HTR-8/SVneo (cell line): ENCODE measurements at regions not wholly inside any gene's neighbourhood (a gene's known extent, or its start where the extent isn't known, plus 50 kb on each side); places are given as distances from the start of the nearest gene placed in this dataset.
"Not testable (repeated sequence)": the region's sequence is repeated elsewhere in the genome, so short reads cannot be mapped to it uniquely, and the experiment has no call there.

ENCODE experiments used
- DNase-seq: peaks from one replicate; pipeline ENCODE4 v3.0.0; 2011; ENCODE audit warnings: low spot score, mixed read lengths; ENCODE audit not compliant: insufficient read length
- FAIRE-seq: peaks from 2 replicates; lab custom pipeline; 2011; peaks lifted over from hg19 to GRCh38; lab: Jason Lieb, UNC

GRCh38 chr18:30487962-30488361 lies 554.6 kb downstream of the DSC3 start:
- FAIRE-seq: no peak
- no peak for DNase-seq

- no peak for FAIRE-seq
Measured at GRCh38 chr18:30486856-30487255, 555.7 kb downstream of the DSC3 start.

GRCh38 chr18:30485078-30485477 lies 557.5 kb downstream of the DSC3 start:
- no peak for FAIRE-seq
- DNase-seq: no peak

More at GRCh38 chr18:30486856-30487255, 555.7 kb downstream of the DSC3 start:
- no peak for DNase-seq

- DNase-seq (no peak), FAIRE-seq (no peak)
Measured at GRCh38 chr18:30481871-30482270, 560.7 kb downstream of the DSC3 start.

- DNase-seq (no peak), FAIRE-seq (no peak)
Measured at GRCh38 chr18:30469091-30469490, 573.5 kb downstream of the DSC3 start.

- FAIRE-seq (no peak), DNase-seq (no peak)
Measured at GRCh38 chr18:30465096-30465495, 577.4 kb downstream of the DSC3 start.

GRCh38 chr18:30457156-30457555 lies 585.4 kb downstream of the DSC3 start:
- FAIRE-seq (no peak), DNase-seq (no peak)

- FAIRE-seq (no peak), DNase-seq (no peak)
Measured at GRCh38 chr18:30455741-30456140, 586.8 kb downstream of the DSC3 start.

- FAIRE-seq (no peak), DNase-seq (no peak)
Measured at GRCh38 chr18:30454920-30455319, 587.6 kb downstream of the DSC3 start.

- FAIRE-seq: no peak
Measured at GRCh38 chr18:30451981-30452380, 590.6 kb downstream of the DSC3 start.

GRCh38 chr18:30450927-30451326 lies 591.6 kb downstream of the DSC3 start:
- no peak for FAIRE-seq
- no peak for DNase-seq

More at GRCh38 chr18:30451981-30452380, 590.6 kb downstream of the DSC3 start:
- DNase-seq: no peak

GRCh38 chr18:30446605-30447004 lies 595.9 kb downstream of the DSC3 start:
- DNase-seq (no peak), FAIRE-seq (no peak)

- FAIRE-seq: no peak
- DNase-seq: no peak
Measured at GRCh38 chr18:30444544-30444943, 598.0 kb downstream of the DSC3 start.

- DNase-seq (no peak), FAIRE-seq (no peak)
Measured at GRCh38 chr18:30440351-30440750, 602.2 kb downstream of the DSC3 start.

- no peak for FAIRE-seq
- no peak for DNase-seq
Measured at GRCh38 chr18:30439174-30439573, 603.4 kb downstream of the DSC3 start.

- DNase-seq: no peak
- no peak for FAIRE-seq
Measured at GRCh38 chr18:30432349-30432748, 610.2 kb downstream of the DSC3 start.

- DNase-seq, FAIRE-seq: not testable (repeated sequence)
Measured at GRCh38 chr18:30419399-30419798, 623.1 kb downstream of the DSC3 start.

- no peak for DNase-seq
- no peak for FAIRE-seq
Measured at GRCh38 chr18:30415903-30416302, 626.6 kb downstream of the DSC3 start.

GRCh38 chr18:30409120-30409519 lies 633.4 kb downstream of the DSC3 start:
- FAIRE-seq (no peak), DNase-seq (no peak)

GRCh38 chr18:30406728-30407127 lies 635.8 kb downstream of the DSC3 start:
- FAIRE-seq (no peak), DNase-seq (no peak)

GRCh38 chr18:30405038-30405437 lies 637.5 kb downstream of the DSC3 start:
- FAIRE-seq (no peak), DNase-seq (no peak)

GRCh38 chr18:30404422-30404821 lies 638.1 kb downstream of the DSC3 start:
- FAIRE-seq (no peak), DNase-seq (no peak)

GRCh38 chr18:30403278-30403677 lies 639.3 kb downstream of the DSC3 start:
- no peak for FAIRE-seq

More at GRCh38 chr18:30403278-30403677, 639.3 kb downstream of the DSC3 start:
- no peak for DNase-seq
